Natural killer cell (primary cell): ENCODE measurements at regions not wholly inside any gene's neighbourhood (a gene's known extent, or its start where the extent isn't known, plus 50 kb on each side); places are given as distances from the start of the nearest gene placed in this dataset.
A peak's percentile ranks its signal among the peaks of the same experiment; 100 is the strongest.

ENCODE experiments used
- ATAC-seq, 3 donors: fragments of 150-1000 bp in 2 of 3; fragments of 200-7000 bp in 1 of 3; cut with Tn5 transposase; 1 replicate in 1 of 3; 2 replicates in 2 of 3; pipeline ENCODE4 v1.10.0; 2021; ENCODE audit warnings: mild to moderate bottlenecking in 2 of 3, moderate library complexity in 2 of 3
- DNase-seq, 2 donors: peaks; one replicate each; pipeline versions ENCODE4 v3.0.0 to v3.0.0-alpha.2; 2013 to 2021; ENCODE audit warnings: mixed read lengths in 1 of 2
- H3K27ac ChIP-seq: one replicate; pipeline ENCODE4 v1.5.1; 2013; ENCODE audit warnings: mild to moderate bottlenecking, low read length
- H3K27me3 ChIP-seq: one replicate; pipeline ENCODE4 v1.6.1; 2013; ENCODE audit warnings: low read length; ENCODE audit not compliant: control insufficient read depth, insufficient read depth
- H3K36me3 ChIP-seq: one replicate; pipeline ENCODE4 v1.6.1; 2013; ENCODE audit warnings: low read length; ENCODE audit not compliant: control insufficient read depth, insufficient read depth
- H3K4me1 ChIP-seq: one replicate; pipeline ENCODE4 v1.6.1; 2013; ENCODE audit warnings: low read length; ENCODE audit not compliant: control insufficient read depth, insufficient read depth
- H3K4me3 ChIP-seq: one replicate; pipeline ENCODE4 v1.5.1; 2013; ENCODE audit warnings: low read length
- H3K9me3 ChIP-seq: one replicate; pipeline ENCODE4 v1.6.1; 2013; ENCODE audit warnings: low read length; ENCODE audit not compliant: control insufficient read depth, insufficient read depth
- H3K27ac Mint-ChIP-seq, 2 donors: one replicate each; pipeline ENCODE4 v1.8.0; 2022; ENCODE audit warnings: mild to moderate bottlenecking in 2 of 2, mixed read lengths in 2 of 2, moderate library complexity in 1 of 2
- H3K27me3 Mint-ChIP-seq, 2 donors: one replicate each; pipeline ENCODE4 v1.8.0; 2022; ENCODE audit warnings: low read depth in 2 of 2, mixed read lengths in 2 of 2
- H3K36me3 Mint-ChIP-seq: one replicate; pipeline ENCODE4 v1.8.0; 2022; ENCODE audit warnings: mixed read lengths
- H3K4me1 Mint-ChIP-seq, 2 donors: one replicate each; pipeline ENCODE4 v1.8.0; 2022; ENCODE audit warnings: mixed read lengths in 2 of 2
- H3K4me3 Mint-ChIP-seq: one replicate; pipeline ENCODE4 v1.8.0; 2022; ENCODE audit warnings: mild to moderate bottlenecking, moderate library complexity, mixed read lengths
- H3K9me3 Mint-ChIP-seq, 2 donors: one replicate each; pipeline ENCODE4 v1.8.0; 2022; ENCODE audit warnings: mixed read lengths in 2 of 2
- WGBS: methylation state at CpG from one replicate; pipeline ENCODE4 v1.1.7; 2013; ENCODE audit warnings: missing lambda C conversion rate; ENCODE audit not compliant: insufficient coverage; 5-methylcytosine and 5-hydroxymethylcytosine counted together
- intact Hi-C: fragments of 100-400 bp; cut with micrococcal nuclease; formaldehyde crosslinking; loops from one replicate; pipeline ENCODE4 v1.14.2; 2022
- TF ChIP-seq, protein P1 (sequence below): fragments of 200-600 bp; IDR thresholded peaks from one replicate; pipeline ENCODE4 v1.8.0; 2022; ENCODE audit warnings: antibody characterized with exemption

GRCh38 chr9:1604942-1605560 lies 410.1 kb upstream of the SMARCA2 start:
- Histone ChIP-seq H3K27ac (no peak overlapping the region), H3K27me3 (no peaks in the 10 kb centered on the region), H3K4me1 (no peaks in the 10 kb centered on the region), H3K9me3 (no peaks in the 10 kb centered on the region), H3K4me3 (no peak overlapping the region), H3K36me3 (no peaks in the 10 kb centered on the region)
- no peaks in the 10 kb centered on the region for H3K36me3 Mint-ChIP-seq
- no peaks in the 10 kb centered on the region for H3K9me3 Mint-ChIP-seq
- H3K4me1 Mint-ChIP-seq = no peaks in the 10 kb centered on the region
- intact Hi-C loops = no loop called here
- no peak overlapping the region for H3K27ac Mint-ChIP-seq
- 62% methylated on average over 4 of the region's 5 CpGs for WGBS
- peak in 1 of 2 donors; percentile 3 for DNase-seq
- no peak overlapping the region for H3K4me3 Mint-ChIP-seq
- H3K27me3 Mint-ChIP-seq = no peaks in the 10 kb centered on the region
- no peak for ATAC-seq
- TF ChIP-seq, protein P1, sequence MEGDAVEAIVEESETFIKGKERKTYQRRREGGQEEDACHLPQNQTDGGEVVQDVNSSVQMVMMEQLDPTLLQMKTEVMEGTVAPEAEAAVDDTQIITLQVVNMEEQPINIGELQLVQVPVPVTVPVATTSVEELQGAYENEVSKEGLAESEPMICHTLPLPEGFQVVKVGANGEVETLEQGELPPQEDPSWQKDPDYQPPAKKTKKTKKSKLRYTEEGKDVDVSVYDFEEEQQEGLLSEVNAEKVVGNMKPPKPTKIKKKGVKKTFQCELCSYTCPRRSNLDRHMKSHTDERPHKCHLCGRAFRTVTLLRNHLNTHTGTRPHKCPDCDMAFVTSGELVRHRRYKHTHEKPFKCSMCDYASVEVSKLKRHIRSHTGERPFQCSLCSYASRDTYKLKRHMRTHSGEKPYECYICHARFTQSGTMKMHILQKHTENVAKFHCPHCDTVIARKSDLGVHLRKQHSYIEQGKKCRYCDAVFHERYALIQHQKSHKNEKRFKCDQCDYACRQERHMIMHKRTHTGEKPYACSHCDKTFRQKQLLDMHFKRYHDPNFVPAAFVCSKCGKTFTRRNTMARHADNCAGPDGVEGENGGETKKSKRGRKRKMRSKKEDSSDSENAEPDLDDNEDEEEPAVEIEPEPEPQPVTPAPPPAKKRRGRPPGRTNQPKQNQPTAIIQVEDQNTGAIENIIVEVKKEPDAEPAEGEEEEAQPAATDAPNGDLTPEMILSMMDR = no peak

DNA sequence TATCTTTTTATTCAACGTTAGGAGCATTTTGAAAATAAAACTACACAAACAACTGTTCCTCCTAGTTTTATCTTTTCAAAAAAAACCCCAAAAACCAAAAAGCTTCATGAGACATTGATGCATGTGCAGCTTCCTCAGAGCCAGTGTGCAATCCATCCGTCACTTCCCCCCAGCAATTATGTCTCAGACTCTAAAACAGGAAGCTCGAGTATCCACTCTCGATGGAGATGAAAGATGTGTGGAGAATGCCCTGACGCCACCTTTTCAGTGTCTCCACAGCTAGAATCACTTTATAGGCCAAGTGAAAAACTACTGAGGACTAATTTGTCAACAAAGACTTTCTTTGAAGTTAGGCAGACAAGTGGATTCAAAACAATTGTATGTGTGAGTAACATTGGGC lies 408.9 kb upstream of the SMARCA2 start:
- Mint-ChIP-seq H3K9me3 (no peaks in the 10 kb centered on the region), H3K27ac (no peak overlapping the region), H3K4me3 (no peak overlapping the region), H3K27me3 (no peaks in the 10 kb centered on the region), H3K36me3 (no peaks in the 10 kb centered on the region), H3K4me1 (no peaks in the 10 kb centered on the region)
- H3K9me3 ChIP-seq = no peaks in the 10 kb centered on the region
- no peaks in the 10 kb centered on the region for H3K27me3 ChIP-seq
- intact Hi-C loops = no loop called here
- 17% methylated on average over 5 of the region's 5 CpGs for WGBS
- no peak overlapping the region for H3K27ac ChIP-seq
- ATAC-seq (no peak), DNase-seq (no peak)
- no peaks in the 10 kb centered on the region for H3K36me3 ChIP-seq
- no peak overlapping the region for H3K4me3 ChIP-seq
- no peaks in the 10 kb centered on the region for H3K4me1 ChIP-seq
- TF ChIP-seq, protein P1 = no peak

DNA sequence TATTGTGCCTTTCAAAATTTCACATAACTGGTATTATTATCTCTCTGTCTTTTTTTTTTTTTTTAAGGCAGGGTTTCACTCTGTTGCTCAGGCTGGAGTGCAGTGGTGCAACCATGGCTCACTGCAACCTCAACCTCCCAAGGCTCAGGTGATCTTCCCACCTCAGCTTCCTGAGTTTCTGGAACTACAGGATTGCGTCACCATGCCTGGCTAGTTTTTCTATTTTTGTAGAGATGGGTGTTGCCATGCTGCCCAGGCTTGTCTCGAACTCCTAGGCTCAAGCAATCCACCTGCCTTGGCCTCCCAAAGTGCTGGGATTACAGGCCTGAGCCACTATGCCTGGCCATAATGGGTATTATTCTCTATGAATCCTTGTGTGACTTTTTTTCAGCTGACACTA lies 402.3 kb upstream of the SMARCA2 start:
- Mint-ChIP-seq H3K4me3 (no peak overlapping the region), H3K36me3 (no peaks in the 10 kb centered on the region), H3K9me3 (peaks cover 4 to 9% of the 10 kb centered on the region in 2 donors), H3K27me3 (no peaks in the 10 kb centered on the region), H3K4me1 (no peaks in the 10 kb centered on the region), H3K27ac (no peak overlapping the region)
- DNase-seq (no peak), ATAC-seq (no peak)
- Histone ChIP-seq H3K27ac (no peak overlapping the region), H3K9me3 (no peaks in the 10 kb centered on the region), H3K27me3 (no peaks in the 10 kb centered on the region), H3K36me3 (no peaks in the 10 kb centered on the region), H3K4me3 (no peak overlapping the region), H3K4me1 (no peaks in the 10 kb centered on the region)
- intact Hi-C loops = no loop called here
- TF ChIP-seq, protein P1 = no peak
- WGBS = 63% methylated on average over 2 of the region's 2 CpGs

GRCh38 chr9:1617419-1617818 lies 397.7 kb upstream of the SMARCA2 start:
- Mint-ChIP-seq H3K27ac (no peak overlapping the region), H3K36me3 (no peaks in the 10 kb centered on the region), H3K9me3 (peaks cover 4 to 9% of the 10 kb centered on the region in 2 donors), H3K4me3 (no peak overlapping the region), H3K27me3 (no peaks in the 10 kb centered on the region), H3K4me1 (no peaks in the 10 kb centered on the region)
- WGBS = 67% methylated on average over 3 of the region's 3 CpGs
- Histone ChIP-seq H3K27ac (no peak overlapping the region), H3K4me3 (no peak overlapping the region), H3K4me1 (no peaks in the 10 kb centered on the region), H3K36me3 (no peaks in the 10 kb centered on the region), H3K9me3 (no peaks in the 10 kb centered on the region), H3K27me3 (no peaks in the 10 kb centered on the region)
- intact Hi-C loops = no loop called here
- DNase-seq = no peak
- TF ChIP-seq, protein P1 = no peak
- no peak for ATAC-seq
